IPS DF 6.9 (cell line): ENCODE measurements at regions not wholly inside any gene's neighbourhood (a gene's known extent, or its start where the extent isn't known, plus 50 kb on each side); places are given as distances from the start of the nearest gene placed in this dataset.

Experiments used
- DNase-seq: peaks from one replicate; pipeline ENCODE4 v3.0.0-alpha.2; 2013; ENCODE audit warnings: low read depth, low spot score
- H3K27ac ChIP-seq: one replicate; pipeline ENCODE4 v1.5.1; 2013; ENCODE audit warnings: low read length, control low read depth
- H3K27me3 ChIP-seq: 2 replicates; pipeline ENCODE4 v1.6.1; 2013; ENCODE audit warnings: mild to moderate bottlenecking, low read length; ENCODE audit not compliant: control insufficient read depth, insufficient read depth
- H3K36me3 ChIP-seq: 2 replicates; pipeline ENCODE4 v1.6.1; 2013; ENCODE audit warnings: low read length; ENCODE audit not compliant: control insufficient read depth, insufficient read depth
- H3K4me1 ChIP-seq: 2 replicates; pipeline ENCODE4 v1.6.1; 2013; ENCODE audit warnings: low read length; ENCODE audit not compliant: control insufficient read depth, insufficient read depth
- H3K4me3 ChIP-seq: 2 replicates; pipeline ENCODE4 v1.5.1; 2013; ENCODE audit warnings: mild to moderate bottlenecking, low read length
- H3K9me3 ChIP-seq: 2 replicates; pipeline ENCODE4 v1.6.1; 2013; ENCODE audit warnings: low read length, inconsistent platforms; ENCODE audit not compliant: control insufficient read depth, insufficient read depth
- WGBS: extraction: QIAGEN DNeasy Blood & Tissue Kit; methylation state at CpG from one replicate; pipeline ENCODE4 v1.1.7; 2013; ENCODE audit warnings: mixed read lengths, missing lambda C conversion rate; ENCODE audit not compliant: insufficient read length, insufficient coverage; 5-methylcytosine and 5-hydroxymethylcytosine counted together

GRCh38 chr19:31178833-31179470 is 170.3 kb downstream of the TSHZ3 start:
- Histone ChIP-seq H3K27ac (no peak overlapping the region), H3K36me3 (no peaks in the 10 kb centered on the region), H3K27me3 (no peaks in the 10 kb centered on the region), H3K4me1 (no peaks in the 10 kb centered on the region), H3K4me3 (no peak overlapping the region), H3K9me3 (no peaks in the 10 kb centered on the region)
- no CpG with 5 or more reads among the region's 1 CpG for WGBS
- no peak for DNase-seq

DNA sequence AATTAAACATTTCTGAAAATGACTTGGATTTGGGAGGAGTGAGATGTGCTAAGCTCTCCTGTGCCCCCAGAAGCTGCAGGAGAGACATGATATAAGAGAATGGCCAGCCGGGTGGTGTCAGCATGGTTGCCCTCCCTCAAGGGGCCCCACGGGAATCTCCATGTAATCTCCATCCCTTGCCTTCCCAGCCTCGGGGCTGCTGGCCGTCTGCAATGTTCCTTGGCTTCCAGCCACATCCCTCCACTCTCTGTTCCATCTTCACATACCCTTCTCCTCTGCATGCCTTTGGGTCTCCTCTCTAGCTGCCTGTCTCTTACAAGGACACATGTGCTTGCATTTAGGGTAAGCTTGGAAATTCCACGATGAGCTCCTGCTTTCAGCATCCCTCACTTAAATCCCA is 172.0 kb downstream of the TSHZ3 start:
- Histone ChIP-seq H3K4me1 (no peaks in the 10 kb centered on the region), H3K27ac (no peak overlapping the region), H3K9me3 (no peaks in the 10 kb centered on the region), H3K4me3 (no peak overlapping the region), H3K27me3 (no peaks in the 10 kb centered on the region), H3K36me3 (no peaks in the 10 kb centered on the region)
- DNase-seq: no peak
- WGBS: no CpG with 5 or more reads among the region's 5 CpGs

GRCh38 chr19:31175564-31176348 is 173.5 kb downstream of the TSHZ3 start:
- no peak for DNase-seq
- H3K36me3 ChIP-seq: no peaks in the 10 kb centered on the region
- no peak overlapping the region for H3K27ac ChIP-seq
- H3K4me3 ChIP-seq: no peak overlapping the region
- no peaks in the 10 kb centered on the region for H3K27me3 ChIP-seq
- no peaks in the 10 kb centered on the region for H3K9me3 ChIP-seq
- WGBS: no CpG with 5 or more reads among the region's 3 CpGs
- no peaks in the 10 kb centered on the region for H3K4me1 ChIP-seq

- Histone ChIP-seq H3K36me3 (no peaks in the 10 kb centered on the region), H3K9me3 (no peaks in the 10 kb centered on the region), H3K4me3 (no peak overlapping the region), H3K27me3 (no peaks in the 10 kb centered on the region), H3K27ac (no peak overlapping the region), H3K4me1 (no peaks in the 10 kb centered on the region)
- DNase-seq: no peak
- WGBS: no CpG with 5 or more reads among the region's 5 CpGs
Measured at GRCh38 chr19:31174948-31175347, 174.3 kb downstream of the TSHZ3 start.

DNA sequence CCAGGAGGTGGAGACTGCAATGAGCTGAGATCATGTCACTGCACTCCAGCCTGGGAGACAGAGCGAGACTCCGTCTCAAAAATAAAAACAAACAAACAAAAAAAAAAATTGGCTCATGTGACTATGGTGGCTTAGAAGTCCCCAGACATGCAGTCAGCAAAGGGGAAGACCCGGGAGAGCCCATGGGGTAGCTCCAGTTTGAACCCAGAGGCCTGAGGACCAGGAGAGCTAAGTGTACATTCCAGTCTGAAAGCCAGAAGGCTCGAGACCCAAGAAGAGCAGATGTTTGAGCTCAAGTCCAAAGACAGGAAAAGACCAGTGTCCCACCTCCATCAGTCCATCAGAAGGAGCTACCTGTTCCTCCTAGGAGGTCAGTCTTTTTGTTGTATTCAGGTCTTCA is 175.2 kb downstream of the TSHZ3 start:
- H3K9me3 ChIP-seq: no peaks in the 10 kb centered on the region
- no peak overlapping the region for H3K27ac ChIP-seq
- H3K36me3 ChIP-seq: no peaks in the 10 kb centered on the region
- WGBS: no CpG with 5 or more reads among the region's 4 CpGs
- H3K4me1 ChIP-seq: no peaks in the 10 kb centered on the region
- no peaks in the 10 kb centered on the region for H3K27me3 ChIP-seq
- H3K4me3 ChIP-seq: no peak overlapping the region
- DNase-seq: no peak

DNA sequence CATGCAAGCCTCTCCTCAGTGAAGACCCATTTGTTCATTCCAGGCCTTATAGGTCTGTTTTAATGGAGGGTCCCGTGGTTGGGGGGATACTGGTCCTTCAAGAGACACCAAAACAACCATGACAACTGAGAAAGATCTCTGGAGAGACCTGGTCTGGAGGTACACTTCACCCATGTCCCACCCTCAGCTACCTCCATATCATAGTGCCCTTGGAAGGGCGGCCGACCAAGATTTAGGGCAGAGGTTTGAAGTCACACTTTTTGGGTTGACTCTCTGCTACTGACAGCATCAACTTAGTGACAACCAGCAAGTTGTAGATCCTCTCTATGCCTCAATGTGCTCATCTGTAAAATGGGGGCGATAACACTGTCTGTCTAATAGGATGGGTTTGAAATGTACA is 177.3 kb downstream of the TSHZ3 start:
- no peak overlapping the region for H3K4me3 ChIP-seq
- DNase-seq: no peak
- H3K36me3 ChIP-seq: no peaks in the 10 kb centered on the region
- WGBS: no CpG with 5 or more reads among the region's 4 CpGs
- H3K4me1 ChIP-seq: no peaks in the 10 kb centered on the region
- H3K27ac ChIP-seq: no peak overlapping the region
- no peaks in the 10 kb centered on the region for H3K9me3 ChIP-seq
- no peaks in the 10 kb centered on the region for H3K27me3 ChIP-seq

DNA sequence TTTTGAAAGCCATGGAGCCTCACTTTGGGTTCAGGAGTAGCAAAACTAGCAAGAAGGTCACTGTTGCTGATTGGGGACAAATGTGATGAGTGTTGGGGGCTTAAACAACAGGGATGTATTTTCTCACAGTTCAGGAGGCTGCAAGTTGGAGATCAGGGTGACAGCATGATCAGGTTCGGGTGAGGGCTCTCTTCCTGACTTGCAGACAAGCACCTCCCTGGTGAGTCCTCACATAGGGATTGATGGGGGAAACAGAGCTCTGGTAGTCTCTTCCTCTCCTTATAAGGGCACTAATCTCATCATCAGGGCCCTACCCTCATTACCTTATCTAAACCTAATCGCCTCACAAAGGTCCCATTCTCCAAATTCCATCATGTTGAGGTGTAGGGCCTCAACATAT is 179.2 kb downstream of the TSHZ3 start:
- no peak overlapping the region for H3K4me3 ChIP-seq
- no peak overlapping the region for H3K27ac ChIP-seq
- no peaks in the 10 kb centered on the region for H3K4me1 ChIP-seq
- DNase-seq: no peak
- no peaks in the 10 kb centered on the region for H3K36me3 ChIP-seq
- WGBS: no CpG with 5 or more reads among the region's 2 CpGs
- H3K9me3 ChIP-seq: no peaks in the 10 kb centered on the region
- no peaks in the 10 kb centered on the region for H3K27me3 ChIP-seq

DNA sequence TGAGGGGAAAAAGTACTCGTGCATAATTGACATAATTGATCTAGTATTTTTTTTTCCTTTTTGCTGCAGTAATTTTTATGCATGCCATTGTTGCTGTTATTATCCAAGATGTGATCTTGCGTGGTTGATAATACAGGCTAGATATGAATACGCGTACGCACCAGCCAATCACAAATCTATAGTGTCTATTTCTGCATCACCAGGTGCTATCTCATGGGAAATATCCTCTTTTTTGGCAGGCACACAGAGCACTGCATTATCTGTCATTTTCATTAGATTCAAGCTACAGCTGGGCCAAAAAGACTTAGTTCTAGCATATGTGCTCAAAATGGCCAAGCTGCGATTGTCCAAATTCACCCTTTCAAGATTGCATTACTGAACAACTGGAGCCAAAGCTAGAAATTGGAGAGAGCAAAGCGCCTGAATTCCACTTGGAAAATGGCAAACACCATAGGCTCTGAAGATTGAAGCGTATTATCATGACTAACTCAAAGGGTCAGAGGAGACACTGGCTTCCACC is 181.1 kb downstream of the TSHZ3 start:
- no peaks in the 10 kb centered on the region for H3K9me3 ChIP-seq

GRCh38 chr19:31167690-31168089 is 181.5 kb downstream of the TSHZ3 start:
- H3K36me3 ChIP-seq: no peaks in the 10 kb centered on the region
- no CpG with 5 or more reads among the region's 8 CpGs for WGBS
- DNase-seq: no peak

More for the DNA sequence above, 181.1 kb downstream of the TSHZ3 start:
- H3K4me1 ChIP-seq: no peaks in the 10 kb centered on the region
- no peak overlapping the region for H3K4me3 ChIP-seq
- H3K27ac ChIP-seq: no peak overlapping the region
- H3K27me3 ChIP-seq: no peaks in the 10 kb centered on the region
- WGBS: no CpG with 5 or more reads among the region's 8 CpGs
- H3K36me3 ChIP-seq: no peaks in the 10 kb centered on the region
- no peak for DNase-seq

DNA sequence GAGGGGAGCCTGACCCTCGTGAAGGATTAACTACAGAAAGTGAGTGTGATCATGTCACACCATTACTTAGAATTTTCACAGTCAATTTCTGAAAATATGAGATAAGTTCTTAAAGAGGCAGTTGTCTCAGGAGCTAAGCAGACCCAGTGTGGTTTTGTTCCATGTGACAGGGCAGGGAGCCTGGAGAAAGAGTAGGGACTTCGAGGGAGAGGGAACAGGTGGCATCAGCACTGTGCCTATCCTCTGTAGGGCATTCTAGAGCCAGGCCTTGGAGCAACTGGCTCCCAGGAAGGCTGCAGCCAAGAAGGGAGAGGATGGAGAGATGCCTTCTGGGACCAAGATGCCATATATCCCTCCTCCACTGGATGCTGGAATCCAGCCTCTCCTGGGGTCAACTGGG is 183.0 kb downstream of the TSHZ3 start:
- H3K27me3 ChIP-seq: no peaks in the 10 kb centered on the region
- no peaks in the 10 kb centered on the region for H3K36me3 ChIP-seq
- no peak for DNase-seq
- H3K4me1 ChIP-seq: no peaks in the 10 kb centered on the region
- H3K27ac ChIP-seq: no peak overlapping the region
- H3K4me3 ChIP-seq: no peak overlapping the region
- no peaks in the 10 kb centered on the region for H3K9me3 ChIP-seq
- no CpG with 5 or more reads among the region's 2 CpGs for WGBS

More at GRCh38 chr19:31167690-31168089, 181.5 kb downstream of the TSHZ3 start:
- no peak overlapping the region for H3K27ac ChIP-seq
- H3K9me3 ChIP-seq: no peaks in the 10 kb centered on the region
- H3K4me1 ChIP-seq: no peaks in the 10 kb centered on the region
- no peak overlapping the region for H3K4me3 ChIP-seq
- no peaks in the 10 kb centered on the region for H3K27me3 ChIP-seq
